WTC11 (cell line): ENCODE measurements at regions not wholly inside any gene's neighbourhood (a gene's known extent, or its start where the extent isn't known, plus 50 kb on each side); places are given as distances from the start of the nearest gene placed in this dataset.

Experiments used
- NFE2L1 ChIP-seq: sonication (generic); formaldehyde crosslinking; IDR thresholded peaks from 2 replicates; pipeline ENCODE4 v1.8.1; 2023; ENCODE audit warnings: missing genetic modification reagents
- NR3C1 ChIP-seq: sonication (generic); formaldehyde crosslinking; conservative IDR thresholded peaks from 2 replicates; pipeline ENCODE4 v1.8.1; 2023; ENCODE audit warnings: low read depth, mild to moderate bottlenecking, missing genetic modification reagents
- SMAD3 ChIP-seq: sonication (generic); formaldehyde crosslinking; IDR thresholded peaks from 2 replicates; pipeline ENCODE4 v1.8.0; 2022; ENCODE audit warnings: missing genetic modification reagents, mild to moderate bottlenecking, borderline replicate concordance
- ZNF317 ChIP-seq: sonication (generic); formaldehyde crosslinking; IDR thresholded peaks from 2 replicates; pipeline ENCODE4 v1.8.1; 2023; ENCODE audit warnings: low read depth, mild to moderate bottlenecking, moderate library complexity, missing genetic modification reagents, borderline replicate concordance
- ZNF416 ChIP-seq: fragments of 250-450 bp; sonication (Bioruptor Pico); IDR thresholded peaks from 2 replicates; pipeline ENCODE4 v1.9.0; 2021; ENCODE audit warnings: mild to moderate bottlenecking, inconsistent platforms
- TF ChIP-seq, protein P1 (sequence below): fragments of 200-600 bp; IDR thresholded peaks from 2 replicates; pipeline ENCODE4 v1.8.0; 2022; ENCODE audit warnings: antibody characterized with exemption
- TF ChIP-seq, protein P2 (sequence below): sonication (generic); formaldehyde crosslinking; IDR thresholded peaks from 2 replicates; pipeline ENCODE4 v1.8.0; 2022; ENCODE audit warnings: mild to moderate bottlenecking, missing genetic modification reagents

DNA sequence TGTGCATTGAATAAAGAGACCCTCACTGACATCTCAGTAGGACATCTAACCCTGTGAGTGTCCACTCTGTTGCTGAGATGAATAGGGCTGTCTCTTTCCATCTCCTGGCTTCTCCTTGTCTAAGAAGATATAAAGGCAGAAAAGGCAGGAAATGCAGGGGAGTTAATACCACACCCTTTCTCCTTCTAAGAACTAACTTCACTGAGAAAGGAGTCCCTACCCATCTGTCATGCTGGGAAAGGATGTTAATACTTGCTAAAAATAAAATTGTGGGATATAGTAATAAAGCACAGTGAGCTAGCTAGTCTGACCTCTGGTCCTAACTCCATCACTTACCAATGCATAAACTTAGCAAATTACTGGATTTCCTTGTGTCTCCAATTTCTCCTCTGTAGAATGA, 213.9 kb upstream of the FIGN start:
- TF ChIP-seq ZNF317 (no peak), NR3C1 (CRISPR knock-in tag) (no peak), NFE2L1 (CRISPR knock-in tag) (no peak), SMAD3 (CRISPR knock-in tag) (no peak), ZNF416 (CRISPR knock-in tag) (no peak)
- TF ChIP-seq, protein P1, sequence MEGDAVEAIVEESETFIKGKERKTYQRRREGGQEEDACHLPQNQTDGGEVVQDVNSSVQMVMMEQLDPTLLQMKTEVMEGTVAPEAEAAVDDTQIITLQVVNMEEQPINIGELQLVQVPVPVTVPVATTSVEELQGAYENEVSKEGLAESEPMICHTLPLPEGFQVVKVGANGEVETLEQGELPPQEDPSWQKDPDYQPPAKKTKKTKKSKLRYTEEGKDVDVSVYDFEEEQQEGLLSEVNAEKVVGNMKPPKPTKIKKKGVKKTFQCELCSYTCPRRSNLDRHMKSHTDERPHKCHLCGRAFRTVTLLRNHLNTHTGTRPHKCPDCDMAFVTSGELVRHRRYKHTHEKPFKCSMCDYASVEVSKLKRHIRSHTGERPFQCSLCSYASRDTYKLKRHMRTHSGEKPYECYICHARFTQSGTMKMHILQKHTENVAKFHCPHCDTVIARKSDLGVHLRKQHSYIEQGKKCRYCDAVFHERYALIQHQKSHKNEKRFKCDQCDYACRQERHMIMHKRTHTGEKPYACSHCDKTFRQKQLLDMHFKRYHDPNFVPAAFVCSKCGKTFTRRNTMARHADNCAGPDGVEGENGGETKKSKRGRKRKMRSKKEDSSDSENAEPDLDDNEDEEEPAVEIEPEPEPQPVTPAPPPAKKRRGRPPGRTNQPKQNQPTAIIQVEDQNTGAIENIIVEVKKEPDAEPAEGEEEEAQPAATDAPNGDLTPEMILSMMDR, result no peak
- TF ChIP-seq, protein P2, sequence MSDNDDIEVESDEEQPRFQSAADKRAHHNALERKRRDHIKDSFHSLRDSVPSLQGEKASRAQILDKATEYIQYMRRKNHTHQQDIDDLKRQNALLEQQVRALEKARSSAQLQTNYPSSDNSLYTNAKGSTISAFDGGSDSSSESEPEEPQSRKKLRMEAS (CRISPR knock-in tag), result no peak
